HG02870 (cell line): ENCODE measurements at regions not wholly inside any gene's neighbourhood (a gene's known extent, or its start where the extent isn't known, plus 50 kb on each side); places are given as distances from the start of the nearest gene placed in this dataset.

ENCODE experiments used
- ATAC-seq: cut with Tn5 transposase; IDR thresholded peaks from one replicate; pipeline ENCODE4 v1.9.1; 2021; ENCODE audit warnings: mild to moderate bottlenecking, moderate library complexity; ENCODE audit not compliant: unreplicated experiment

GRCh38 chr4:89373394-89373793 is 65.8 kb upstream of the GPRIN3 start:
- no peak for ATAC-seq

- ATAC-seq, result no peak
Measured at GRCh38 chr4:89371614-89372013, 64.0 kb upstream of the GPRIN3 start.

- no peak for ATAC-seq
Measured at GRCh38 chr4:89369581-89369980, 62.0 kb upstream of the GPRIN3 start.

DNA sequence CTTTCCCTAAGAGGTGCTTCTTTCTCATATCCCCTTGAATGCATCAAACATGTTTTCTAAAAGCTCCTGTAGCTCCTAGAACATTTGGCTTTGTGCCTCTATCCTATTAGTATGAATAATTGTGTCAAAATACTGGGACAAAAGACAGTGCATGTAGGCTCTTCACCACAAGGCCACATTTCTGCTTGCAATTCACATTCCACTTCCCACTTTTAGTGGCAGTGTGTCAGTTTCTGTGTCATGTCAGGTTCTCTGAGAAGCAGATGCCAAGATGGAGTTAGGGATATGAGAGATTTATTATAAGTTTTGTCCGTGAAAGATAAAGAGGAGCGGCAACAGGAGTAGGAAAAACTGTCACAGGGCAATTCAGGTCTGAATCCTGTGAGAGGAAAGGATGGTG is 61.3 kb upstream of the GPRIN3 start:
- ATAC-seq, result no peak

- no peak for ATAC-seq
Measured at GRCh38 chr4:89365776-89366175, 58.2 kb upstream of the GPRIN3 start.

DNA sequence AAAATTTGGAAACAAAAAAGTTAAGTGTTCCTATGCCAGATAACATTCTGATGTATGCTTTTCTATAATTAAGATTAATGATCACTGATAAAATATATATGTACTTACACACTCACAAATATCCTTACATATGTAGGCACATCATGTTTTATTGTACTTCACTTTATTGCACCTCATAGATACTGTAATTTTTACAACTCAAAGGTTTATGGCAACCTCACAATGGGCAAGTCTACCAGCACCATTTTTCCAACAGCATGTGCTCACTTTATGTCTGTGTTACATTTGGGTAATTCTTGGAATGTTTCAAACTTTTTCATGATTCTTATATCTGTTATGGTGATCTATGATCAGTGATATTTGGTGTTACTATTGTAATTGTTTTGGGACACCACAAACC is 57.8 kb upstream of the GPRIN3 start:
- no peak for ATAC-seq

- no peak for ATAC-seq
Measured at GRCh38 chr4:89364541-89364940, 56.9 kb upstream of the GPRIN3 start.

GRCh38 chr4:89363786-89364185 is 56.2 kb upstream of the GPRIN3 start:
- ATAC-seq, result no peak

DNA sequence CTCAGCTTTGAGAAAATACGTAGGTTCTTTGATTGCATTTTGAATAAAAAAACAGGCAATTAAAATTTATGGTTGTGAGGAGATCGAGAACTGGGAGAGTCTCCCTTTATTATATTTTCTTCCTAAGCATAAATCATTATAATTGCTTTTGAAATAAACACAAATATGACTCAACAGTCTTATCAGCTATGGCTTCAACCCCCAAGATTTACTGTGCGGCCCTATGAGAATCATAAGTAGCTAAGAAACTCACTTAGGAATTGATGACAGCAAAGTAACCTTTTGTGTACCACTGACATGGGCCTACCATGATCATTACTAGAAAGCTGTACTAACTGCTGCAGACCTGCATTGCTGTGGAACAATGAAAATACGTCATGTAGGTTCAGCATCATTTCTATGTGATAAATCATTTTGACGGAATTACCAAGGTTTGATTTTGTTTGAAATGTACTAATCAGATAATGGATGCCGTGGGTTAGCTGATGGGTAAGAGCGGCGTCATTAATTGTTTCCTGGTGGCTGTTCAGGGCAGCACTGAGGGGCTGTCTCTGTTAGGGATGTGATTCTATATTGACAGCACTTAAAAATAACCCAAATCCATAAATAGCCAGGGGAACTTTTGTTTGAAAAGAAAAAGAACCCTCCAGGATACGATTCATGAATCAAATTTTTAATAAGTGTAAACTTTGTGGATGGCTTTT is 51.5 kb upstream of the GPRIN3 start:
- ATAC-seq, result no peak

- no peak for ATAC-seq
Measured at GRCh38 chr4:89357787-89358186, 50.2 kb upstream of the GPRIN3 start.
